GM21786 (cell line): ENCODE measurements at regions not wholly inside any gene's neighbourhood (a gene's known extent, or its start where the extent isn't known, plus 50 kb on each side); places are given as distances from the start of the nearest gene placed in this dataset.
"Not testable (repeated sequence)": the region's sequence is repeated elsewhere in the genome, so short reads cannot be mapped to it uniquely, and the experiment has no call there.

Source experiments
- ATAC-seq: cut with Tn5 transposase; IDR thresholded peaks from one replicate; pipeline ENCODE4 v1.9.1; 2021; ENCODE audit not compliant: unreplicated experiment

DNA sequence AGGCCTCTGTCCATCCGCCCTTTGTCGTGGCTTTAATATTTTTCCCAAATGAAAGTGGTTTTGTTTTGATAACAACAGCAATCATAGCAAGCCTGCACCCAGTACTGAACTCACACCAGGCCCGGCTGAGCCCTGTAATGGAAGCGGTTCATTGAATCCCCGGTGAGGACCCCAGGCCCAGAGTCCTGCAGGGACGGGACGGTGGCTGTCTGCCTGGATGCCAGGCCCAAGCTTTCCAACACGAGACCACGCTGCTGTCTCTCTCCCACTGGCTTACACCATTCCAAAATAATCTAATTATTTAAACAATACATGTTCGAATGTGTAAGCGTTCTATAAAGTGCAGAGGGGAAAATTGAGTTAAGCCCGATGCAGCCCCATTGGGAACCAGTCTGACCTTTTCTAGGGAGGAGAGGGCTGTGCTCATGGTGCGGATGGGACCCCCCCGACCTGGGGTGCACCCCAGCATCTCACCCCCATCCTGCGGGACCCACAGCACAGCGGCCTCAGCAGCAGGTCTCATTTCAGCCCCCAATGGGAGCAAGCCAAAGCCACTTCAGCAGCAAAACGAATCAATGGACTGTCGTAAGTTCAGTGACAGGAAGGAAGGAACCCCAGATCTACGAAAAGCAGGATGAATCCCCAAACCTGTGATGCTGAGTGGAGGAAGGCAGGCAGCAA, 1046.9 kb downstream of the BRD1 start:
- ATAC-seq: no peak

DNA sequence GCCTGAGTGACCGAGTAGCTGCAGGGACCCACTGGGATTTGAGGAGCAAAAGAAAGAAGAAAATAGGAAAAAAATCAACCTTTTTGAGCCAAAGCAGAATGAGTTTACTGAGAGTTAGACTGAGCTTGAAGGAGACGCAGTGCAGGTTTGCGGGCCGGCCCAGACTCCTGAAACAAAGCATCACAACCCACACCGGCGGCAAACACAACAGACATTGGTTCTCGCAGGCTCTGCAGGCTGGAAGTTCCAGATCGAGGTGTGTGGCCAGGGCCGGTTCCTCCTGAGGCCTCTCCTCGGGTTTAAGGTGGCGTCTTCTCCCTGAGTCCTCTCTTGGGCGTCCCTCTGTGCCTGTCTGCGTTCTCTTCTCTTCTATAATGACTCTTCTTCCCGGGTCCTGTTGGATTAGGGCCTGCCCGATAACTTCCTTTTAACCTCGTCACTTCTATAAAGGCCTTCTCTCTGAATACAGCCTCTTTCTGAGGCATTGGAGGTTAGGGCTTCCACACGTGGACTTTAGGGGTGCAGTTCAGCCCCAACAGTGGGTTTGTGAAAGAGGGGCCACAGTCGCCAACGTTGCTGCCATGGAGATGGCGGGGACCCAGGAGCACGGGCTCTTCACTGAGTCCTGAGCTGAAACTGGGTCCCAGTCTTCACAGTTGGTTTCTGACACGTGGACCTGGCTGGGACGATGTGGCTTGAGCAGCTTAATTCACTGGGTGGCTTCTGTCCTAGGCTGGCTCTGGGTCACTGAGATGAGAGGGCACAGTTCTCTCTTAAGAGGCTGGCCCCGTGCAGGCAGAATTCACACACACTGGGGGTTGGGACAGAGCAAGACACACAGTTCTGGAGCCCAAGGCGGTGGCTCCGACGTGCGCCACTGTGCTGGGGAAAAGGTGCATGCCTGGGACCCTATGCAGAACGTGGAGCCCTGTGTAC, 1047.7 kb downstream of the BRD1 start:
- ATAC-seq: no peak

DNA sequence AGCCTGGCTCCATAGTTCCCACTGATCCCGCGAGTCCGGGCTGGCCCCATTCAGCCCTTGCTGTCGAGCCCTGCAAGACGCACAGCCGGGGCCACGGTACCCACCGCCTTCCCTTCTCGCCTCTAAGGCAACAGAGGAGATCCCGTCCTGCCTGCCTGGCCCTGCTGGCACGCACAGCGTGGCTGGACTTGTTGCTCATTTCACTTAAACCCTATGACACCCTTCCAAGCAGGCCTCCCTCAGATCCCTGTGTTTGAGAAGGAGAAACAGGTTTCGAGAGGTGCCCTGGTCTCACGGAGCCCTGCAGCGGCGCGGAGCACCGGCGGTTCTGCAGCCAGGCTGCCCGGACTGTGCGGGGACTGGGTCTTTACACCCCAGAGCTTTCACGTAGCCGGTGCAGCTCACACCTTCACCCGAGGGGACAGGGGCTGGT, 1048.4 kb downstream of the BRD1 start:
- ATAC-seq: no peak

DNA sequence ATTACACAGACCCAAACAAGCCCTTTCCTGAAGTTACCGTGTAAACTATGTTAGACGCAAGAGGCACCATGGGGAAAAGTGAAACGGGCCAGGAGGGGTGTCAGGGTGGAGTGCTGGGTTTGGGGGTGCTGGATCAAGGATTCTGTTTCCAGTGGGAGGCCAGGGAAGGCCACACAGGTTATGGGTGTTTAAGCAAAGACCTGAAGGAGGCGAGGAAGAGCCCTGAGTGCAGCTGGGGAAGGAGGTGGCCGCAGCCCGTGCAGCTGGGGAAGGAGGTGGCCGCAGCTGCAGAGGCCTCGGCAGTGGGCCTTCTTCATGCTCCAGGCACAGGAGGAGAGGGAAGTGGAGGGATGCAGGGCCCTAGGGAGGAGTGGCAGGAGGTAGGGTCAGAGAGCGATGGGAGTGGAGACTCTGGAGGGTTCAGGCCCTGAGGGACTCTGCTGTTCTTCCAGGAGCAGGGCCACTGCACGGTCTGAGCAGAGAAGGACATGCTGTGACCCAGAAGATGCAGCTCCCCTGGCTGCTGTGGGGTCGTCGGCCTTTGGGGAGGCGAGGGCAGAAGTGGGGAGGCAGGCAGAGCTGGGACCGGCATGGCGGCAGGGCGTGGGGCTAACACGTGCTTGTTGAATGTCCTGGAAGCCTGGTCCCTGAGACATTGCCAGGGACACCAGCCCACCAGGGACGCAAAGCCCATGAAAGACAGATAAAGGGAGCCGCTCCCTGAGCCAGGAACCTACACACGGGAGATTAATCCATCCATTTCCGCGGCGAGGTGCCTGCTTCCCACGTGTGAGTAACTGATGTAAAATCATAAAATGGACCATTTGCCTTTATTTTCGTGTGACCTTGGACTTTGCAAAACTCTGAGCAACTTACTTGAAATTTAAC, 1049.1 kb downstream of the BRD1 start:
- no peak for ATAC-seq

DNA sequence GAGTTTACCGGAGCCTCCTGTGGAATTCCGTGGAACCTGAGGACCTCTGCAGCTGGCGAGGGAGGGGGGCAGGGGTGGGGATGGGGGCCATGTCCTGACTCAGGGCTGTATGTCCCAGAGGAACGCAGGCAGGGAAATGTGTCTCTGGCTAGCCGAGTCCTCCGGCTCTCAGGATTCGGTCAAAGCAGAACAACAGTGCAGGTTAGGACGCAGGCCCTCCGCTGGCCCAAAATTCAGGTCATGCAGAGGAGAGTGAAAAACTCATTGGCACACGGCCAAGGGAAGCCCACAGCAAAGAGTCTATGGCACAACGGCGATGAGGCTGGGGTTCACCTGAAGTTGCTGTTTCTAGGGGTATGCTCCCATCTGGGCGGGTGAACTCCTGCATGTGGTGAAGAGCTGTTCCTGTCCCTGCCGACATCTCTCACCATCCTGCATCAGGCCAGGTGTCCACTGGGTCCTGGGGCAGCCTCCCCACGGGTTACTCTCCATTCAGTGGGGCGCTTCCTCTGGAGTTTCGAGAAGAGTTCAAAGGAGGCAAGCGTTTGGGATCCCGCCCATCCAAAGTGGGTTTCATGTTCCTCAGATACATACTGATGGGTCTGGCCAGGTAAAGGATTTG, 1055.3 kb downstream of the BRD1 start:
- ATAC-seq: no peak

DNA sequence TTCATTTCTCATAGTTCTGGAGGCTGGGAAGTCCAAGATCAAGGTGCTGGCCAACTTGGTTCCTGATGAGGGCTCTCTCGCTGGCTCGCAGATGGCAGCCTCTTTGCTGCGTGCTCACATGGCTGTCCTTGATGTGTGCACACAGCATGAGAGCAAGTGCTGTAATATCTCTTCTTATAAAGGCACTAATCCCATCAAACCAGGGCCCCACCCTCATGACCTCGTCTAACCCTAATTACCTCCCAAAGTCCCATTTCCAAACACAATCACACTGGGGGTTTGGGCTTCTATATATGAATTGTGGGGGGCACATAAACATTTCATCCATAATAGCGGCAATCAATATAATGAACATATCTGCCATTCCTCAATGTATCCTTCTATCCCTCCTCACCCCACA, 1062.1 kb downstream of the BRD1 start:
- no peak for ATAC-seq

DNA sequence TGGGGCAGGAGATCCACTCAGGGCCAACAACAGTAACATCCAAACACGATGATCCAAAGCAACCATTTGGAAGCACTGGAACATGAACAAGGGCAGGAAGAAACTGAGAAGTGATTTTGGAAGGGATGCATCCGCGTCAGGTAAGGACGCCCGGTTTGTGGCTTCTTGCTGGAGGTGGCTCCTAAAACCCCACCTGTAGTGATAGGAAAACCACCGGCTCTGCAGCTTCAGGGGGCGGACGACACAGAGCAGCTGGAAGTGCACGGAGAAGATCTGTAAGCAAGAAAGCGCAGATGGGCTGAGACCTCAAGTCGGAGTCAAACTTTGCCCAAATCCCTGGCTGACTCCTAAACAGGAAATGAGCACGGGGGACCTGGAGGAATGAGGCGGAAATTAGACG, 1066.1 kb downstream of the BRD1 start:
- no peak for ATAC-seq

DNA sequence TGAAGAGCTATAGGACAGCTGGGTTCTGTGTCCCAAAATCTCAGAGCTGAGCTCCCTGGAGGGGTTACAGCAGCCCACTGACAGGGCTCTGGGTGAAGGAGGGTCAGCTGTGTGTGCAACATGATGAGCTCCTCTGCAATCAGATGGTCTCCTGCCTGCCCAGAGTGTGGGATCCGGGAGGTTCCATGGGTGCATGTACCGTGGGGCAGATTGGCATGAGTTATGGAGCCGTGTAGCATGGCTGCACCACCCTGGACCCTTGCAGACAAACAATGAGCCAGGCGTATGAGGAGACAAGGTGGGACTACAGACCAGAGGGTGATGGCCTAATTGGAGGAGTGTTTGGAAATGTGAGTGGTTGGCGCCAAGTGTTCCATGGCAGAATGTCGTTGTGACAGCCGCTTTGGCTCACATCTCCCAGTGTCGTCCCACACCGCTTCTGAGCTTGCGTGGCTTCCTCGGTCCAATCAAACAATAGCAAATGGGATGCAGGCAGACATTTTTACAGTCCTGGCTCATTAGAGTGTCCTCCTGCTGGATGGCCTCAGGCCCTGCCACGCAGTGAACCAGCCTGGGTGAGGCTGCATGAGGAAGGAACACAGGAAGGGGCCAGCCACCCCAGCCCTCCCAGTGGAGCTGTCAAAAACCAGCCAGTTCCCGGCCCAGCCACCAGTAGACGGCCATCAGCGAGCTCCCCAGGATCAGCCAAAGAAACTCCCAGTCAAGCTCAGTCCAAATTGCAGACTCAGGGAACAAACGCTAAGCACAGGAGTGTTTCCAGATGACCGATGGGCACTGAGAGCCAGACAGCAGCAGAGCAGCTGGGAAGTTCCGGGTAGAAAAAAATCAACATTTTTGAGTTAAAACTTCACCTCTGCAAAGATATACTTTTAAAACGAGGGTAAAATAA, 1066.9 kb downstream of the BRD1 start:
- ATAC-seq: no peak

DNA sequence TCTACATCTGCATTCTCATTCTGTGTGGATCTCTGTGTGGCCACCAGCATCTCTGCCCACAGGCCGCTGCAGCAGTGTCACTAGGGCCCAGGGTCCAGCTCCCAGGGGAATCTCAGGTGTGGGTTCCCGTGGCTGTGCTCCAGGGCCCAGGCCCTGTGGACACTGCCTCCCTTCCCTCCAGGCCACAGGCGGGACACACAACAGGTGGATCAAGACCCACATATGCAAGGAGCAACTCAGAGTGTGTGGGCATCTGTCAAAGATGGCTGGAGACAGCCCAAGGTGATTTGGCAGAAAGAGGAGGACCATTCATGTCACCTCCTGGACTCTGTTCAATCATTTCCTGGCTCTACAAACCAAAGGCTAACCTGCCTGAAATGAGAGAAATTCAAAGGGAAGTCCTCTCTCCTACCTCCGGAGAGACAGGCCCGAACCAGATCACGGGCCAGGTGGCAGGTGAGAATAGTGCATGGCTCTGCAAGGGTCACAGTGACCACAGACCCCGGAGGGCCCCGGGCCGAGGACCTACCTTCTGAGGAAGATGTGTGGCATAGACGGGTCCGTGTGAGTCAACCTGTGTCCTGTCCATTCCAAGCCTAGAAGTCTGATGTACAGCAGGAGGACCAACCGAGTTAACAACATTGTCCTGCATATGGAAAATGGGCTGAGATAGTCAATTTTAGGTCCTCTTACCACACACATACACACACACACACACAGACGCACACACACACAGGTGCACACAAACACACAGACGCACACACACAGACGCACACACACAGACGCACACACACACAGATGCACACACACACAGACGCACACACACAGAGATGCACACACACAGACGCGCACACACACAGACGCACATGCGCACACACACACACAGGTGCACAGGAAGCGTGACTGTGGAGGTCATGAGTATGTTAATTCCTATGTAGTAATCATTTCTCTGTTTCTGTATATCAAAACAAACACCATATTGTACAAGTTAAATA, 1068.5 kb downstream of the BRD1 start:
- ATAC-seq: no peak

DNA sequence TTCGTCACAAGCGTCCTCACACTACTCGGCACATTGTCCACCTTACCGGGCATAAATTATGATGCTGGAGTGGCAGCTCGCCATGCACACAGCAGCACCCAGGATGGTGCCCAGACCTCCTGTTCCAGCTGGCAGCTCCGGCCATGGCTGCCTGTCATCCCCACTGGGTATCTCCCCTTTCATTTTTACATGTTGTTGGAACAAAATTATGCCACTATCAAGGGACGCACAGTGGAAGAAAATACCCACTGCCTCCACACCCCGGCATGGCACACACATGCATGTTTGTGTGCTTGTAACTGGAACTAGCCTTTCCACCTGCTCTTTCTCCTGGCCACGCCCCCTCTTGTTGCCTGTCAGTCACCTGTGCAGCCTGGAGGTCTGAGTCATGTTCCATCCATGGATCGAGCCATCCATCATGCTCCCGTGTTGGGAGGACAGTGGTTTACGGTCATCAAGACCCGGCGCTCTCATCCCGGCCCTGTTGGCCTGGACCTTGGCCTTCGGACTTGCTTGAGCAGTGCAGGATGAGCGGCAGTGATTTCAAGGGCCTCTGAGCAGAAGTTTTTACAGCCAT, 1069.6 kb downstream of the BRD1 start:
- ATAC-seq: no peak

DNA sequence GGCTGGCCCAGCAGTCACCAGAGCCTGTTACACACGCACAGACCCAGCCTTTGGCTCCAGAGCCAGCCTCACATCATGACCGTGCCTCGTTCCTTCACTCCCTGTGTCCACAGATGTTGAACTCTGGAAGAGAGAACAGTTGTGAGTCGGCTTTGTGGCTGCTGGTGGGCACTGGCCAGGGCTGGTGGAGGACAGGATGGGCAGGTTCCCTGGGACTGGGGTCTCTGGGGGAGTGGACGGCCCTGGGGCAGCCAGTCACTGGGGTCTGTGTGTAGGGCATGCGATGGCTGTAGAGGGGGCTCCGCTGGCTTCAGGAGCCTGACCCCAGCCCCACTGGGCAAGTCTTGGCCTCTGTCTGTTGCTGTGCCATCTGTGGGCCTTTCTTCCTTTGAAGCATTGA, 1070.1 kb downstream of the BRD1 start:
- no peak for ATAC-seq

DNA sequence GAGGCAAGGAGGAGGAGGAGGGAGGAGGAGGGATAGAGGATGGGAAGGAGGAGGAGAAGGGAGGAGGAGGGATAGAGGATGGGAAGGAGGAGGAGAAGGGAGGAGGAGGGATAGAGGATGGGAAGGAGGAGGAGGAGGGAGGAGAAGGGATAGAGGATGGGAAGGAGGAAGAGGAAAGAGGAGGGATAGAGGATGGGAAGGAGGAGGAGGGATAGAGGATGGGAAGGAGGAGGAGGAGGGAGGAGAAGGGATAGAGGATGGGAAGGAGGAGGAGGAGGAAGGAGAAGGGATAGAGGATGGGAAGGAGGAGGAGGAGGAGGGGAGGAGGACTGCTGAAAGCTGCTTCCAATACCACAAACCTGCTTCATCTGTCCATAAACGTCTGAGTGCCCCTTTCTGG, 1070.5 kb downstream of the BRD1 start:
- ATAC-seq: not testable (repeated sequence)

DNA sequence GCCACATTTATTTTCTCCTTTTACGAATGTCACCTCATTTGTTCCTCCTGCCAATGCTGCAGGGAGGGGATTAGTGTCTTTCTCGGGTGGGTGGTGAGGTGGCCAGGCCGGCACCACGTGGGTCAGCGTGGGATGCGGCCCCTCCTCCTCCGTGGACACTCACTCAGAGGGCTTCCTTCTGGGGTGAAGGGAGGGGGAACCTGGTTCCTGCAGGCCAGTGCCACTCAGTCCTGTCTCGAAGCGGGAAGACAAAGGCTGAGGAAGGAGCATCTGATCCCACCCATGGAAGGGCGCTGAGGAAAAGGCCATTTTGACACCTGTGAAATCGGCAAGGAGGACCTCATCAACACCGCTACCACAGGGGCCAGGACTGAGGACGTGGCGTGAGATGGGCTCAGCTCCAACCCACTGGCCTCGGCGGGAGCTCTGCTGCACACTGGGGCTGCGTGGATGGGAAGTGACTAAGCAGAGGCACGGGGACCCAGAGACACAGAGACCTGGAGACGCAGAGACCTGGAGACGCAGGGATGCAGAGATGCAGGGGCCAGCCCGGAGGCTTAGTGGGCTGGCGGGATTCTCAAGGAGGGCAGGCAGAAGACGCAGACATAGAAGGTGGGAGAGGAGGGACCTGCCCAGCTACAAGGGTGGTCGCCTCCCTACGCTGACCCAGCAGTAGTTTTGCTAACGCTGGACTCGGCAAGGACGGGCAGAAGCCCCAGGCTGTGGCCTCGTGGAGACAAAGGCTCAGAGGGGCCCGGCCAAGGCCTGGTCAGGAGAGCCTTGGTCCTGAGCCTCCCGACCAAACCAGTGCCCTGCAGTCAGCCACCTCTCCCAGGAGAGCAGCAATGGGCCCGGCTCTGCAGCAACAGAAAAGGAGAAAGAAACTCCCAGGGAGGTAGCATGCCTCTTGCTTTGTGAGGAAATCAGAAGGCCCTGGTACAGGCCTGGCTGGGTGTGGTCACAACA, 1071.2 kb downstream of the BRD1 start:
- ATAC-seq: no peak

DNA sequence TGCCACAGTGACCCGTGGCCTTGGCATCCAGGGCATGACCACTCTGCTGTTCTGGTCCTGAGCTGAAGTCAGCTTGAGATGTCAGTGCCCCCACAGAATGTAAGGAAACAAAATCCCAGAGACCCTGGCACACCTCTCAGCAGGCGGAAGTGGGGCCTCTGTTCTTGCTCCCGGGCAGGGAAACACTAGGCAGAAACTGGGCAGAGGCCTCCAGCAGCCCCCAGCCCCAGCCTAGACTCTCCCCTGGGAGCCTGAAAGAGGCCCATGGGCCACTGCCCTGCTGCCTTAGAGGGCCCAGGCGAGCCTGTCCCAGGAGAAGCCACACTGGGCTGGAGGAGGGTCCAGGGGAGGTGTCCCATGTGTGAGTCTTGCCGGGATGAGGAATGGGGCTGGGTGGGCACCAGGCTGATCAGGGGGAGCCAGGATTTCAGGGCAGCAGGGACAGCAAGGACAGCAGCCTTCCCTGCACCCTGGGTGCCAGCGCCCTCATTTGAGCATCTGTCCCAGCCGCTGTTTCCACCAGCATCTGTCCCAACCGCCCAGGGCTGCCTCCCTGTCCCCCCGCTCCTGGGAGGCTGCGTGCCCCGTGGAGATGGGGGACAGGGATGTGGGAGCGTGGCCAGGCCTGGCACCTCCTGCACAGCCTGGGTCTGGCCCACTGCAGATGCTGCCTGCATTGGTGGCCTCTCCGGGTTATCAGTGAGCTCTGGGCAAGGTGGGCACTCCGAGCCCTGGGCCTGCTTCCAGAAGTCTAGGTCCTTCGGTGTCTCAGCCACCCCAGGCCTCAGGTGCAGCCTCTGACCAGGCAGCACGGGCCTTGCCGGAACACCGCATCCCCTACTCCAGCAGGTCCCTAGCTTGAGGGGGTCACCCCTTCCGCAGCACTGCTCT, 1072.4 kb downstream of the BRD1 start:
- no peak for ATAC-seq

DNA sequence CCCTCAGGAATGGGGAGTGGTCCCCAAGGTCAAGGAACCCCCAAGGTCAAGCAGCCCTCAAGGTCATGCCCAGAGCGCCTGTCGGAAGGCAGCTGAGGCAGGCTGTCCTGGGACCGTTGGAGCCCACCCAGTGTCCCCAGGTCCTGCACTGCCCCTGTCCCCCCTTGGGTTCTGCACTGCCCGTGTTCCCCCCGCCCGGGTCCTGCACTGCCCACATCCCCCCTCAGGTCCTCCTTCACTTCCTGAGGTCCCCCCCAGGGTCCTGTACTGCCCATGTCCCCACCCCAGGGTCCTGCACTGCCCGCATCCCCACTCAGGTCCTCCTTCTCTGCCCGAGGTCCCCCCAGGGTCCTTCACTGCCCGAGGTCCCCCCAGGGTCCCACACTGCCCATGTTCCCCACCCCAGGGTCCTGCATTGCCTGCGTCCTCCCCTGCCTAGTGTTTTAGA, 1073.0 kb downstream of the BRD1 start:
- ATAC-seq: no peak
